ENCODE measurements at regions not wholly inside any gene's neighbourhood (a gene's known extent, or its start where the extent isn't known, plus 50 kb on each side); places are given as distances from the start of the nearest gene placed in this dataset.

GRCh38 chr12:16870845-16871244 lies 264.9 kb upstream of the LMO3 start:
- TF ChIP-seq GATA2 (IDR thresholded peaks at IDR 0.05; ENCODE audit: low read depth, low read length) (no peak), GATA3 (IDR thresholded peaks at IDR 0.05; ENCODE audit: low read depth, low read length) (no peak)
